NCI-H2081 treated with DMSO at 0.1 percent for 48 hours (cell line): ENCODE measurements at regions not wholly inside any gene's neighbourhood (a gene's known extent, or its start where the extent isn't known, plus 50 kb on each side); places are given as distances from the start of the nearest gene placed in this dataset.

ENCODE experiments used
- DNase-seq: peaks from one replicate; lab custom pipeline; 2025; lab: John Stamatoyannopoulos, UW

DNA sequence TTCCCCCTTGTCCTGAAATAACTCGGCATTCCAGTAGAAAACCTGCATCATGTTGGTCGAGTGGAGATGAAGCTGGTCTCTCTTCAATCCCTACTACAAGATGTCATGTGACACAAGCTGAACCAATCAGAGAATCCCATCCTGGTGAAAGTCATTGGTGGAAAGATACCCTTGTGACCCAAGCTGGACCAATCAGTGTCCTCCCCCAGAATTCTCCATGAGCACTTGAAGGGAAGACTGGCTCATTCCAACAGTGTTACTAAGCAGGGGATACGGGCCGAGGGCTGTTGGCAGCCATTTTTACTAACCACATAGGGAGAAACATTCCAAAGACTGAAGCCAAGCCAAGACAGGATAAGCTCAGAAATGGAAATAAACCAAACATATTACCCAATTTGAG is 298.3 kb downstream of the ICOS start:
- no peak for DNase-seq

DNA sequence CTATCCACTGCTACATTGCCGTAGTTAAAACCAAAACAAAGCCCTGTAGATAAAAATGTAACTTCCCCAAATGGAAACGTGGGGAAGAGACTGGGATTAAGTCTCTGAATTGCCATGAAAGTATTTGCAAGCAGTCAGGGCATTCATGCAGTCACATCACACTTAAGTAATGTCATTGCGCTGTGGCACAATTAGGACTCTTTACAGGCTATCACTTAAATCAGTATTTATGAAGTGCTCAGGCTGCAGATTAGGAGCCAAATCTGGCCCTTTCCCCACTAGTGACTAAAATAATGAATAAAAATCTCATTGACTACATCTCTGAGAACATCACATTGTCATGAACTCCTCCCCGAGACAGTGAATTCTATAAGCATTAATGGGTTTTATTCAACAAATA is 300.9 kb downstream of the ICOS start:
- DNase-seq: no peak

DNA sequence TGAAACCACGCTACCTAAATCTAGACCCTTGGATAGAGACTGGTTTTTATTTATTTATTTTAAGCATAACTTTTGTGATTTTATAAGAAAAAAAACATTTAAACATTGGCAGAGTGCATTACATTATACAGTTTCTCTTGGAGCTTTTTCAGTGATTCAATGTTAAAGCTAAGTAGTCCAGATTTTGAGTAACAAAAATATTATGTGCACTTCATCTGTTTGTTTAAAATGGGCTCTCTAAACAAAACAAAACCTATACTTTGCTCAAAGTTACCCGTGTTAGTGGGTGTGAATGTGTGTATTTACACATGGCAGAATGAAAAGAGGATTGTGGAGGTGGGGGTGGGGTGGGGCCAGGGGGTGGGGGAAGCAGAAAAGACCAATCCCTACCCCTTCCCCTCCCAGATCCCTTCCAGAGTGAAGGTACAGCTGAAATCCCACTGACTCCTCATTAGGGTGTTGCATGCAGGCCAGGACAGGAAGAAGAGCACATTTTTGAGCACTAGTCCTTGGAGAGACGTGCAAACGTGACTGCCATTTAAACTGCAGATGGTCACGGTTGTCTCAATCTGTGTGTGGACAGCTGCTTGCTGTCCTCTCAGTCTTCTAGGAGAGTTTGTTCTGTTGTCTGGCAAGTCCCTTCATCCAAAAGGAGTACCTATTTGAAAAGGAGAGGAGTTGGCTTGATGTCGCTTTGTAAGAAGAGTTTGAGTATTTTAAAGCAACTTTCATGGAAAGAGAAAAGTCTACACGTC is 303.0 kb downstream of the ICOS start:
- DNase-seq: no peak

DNA sequence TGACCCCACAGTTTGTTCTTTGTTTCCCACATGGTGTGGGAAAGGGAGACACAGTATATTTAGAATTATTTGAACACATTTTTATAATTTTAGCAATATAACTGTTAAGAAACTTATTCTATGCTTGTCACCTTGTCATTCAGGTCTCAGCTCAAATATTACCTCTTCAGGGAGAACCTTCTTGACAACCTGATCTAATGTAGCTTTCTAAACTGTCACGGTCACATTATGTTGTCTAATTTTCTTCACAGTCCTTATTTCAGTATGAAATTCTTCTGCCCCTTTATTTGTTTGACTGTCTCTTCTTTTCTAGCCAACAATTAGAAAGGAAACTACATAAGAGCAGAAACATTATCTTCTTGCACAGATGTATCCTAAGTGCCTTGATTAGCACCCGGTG is 304.3 kb upstream of the PARD3B start:
- DNase-seq: no peak

DNA sequence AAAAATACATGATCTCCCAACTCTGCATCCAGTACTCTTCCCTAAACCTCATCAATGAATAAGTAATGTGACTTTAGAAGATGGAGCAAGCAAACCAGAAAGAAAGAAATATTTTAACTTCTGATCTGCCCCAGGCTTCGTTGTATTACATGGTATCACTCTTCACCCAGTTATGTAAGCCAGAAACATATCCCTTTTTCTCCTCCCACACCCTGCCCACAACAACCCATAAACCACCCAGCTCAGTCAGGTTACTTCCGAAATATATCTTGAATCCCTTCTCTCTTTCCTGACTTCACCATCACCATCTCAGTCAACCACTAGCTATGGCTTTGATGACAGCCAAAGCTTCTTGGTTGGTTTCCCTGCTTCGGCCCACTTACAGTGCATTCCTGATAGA is 295.8 kb upstream of the PARD3B start:
- no peak for DNase-seq

DNA sequence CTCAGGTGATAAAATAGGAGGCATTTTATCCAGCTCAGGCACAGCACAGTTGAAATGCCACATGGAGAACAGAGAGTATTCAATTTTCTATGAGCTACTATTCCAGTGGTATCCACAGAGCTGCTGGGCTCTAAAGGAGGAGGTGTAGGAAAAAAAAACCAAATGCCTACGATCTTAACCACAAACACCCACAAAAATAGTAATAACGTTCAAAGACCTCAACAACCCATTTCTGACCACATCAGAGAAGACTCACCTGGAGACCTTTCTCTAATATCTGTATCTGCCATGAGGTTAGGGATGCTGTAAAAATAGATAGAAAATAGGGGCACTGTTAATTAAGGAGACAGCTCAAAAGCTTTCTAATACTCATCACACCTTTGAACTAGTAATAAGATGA is 294.6 kb upstream of the PARD3B start:
- DNase-seq: no peak

DNA sequence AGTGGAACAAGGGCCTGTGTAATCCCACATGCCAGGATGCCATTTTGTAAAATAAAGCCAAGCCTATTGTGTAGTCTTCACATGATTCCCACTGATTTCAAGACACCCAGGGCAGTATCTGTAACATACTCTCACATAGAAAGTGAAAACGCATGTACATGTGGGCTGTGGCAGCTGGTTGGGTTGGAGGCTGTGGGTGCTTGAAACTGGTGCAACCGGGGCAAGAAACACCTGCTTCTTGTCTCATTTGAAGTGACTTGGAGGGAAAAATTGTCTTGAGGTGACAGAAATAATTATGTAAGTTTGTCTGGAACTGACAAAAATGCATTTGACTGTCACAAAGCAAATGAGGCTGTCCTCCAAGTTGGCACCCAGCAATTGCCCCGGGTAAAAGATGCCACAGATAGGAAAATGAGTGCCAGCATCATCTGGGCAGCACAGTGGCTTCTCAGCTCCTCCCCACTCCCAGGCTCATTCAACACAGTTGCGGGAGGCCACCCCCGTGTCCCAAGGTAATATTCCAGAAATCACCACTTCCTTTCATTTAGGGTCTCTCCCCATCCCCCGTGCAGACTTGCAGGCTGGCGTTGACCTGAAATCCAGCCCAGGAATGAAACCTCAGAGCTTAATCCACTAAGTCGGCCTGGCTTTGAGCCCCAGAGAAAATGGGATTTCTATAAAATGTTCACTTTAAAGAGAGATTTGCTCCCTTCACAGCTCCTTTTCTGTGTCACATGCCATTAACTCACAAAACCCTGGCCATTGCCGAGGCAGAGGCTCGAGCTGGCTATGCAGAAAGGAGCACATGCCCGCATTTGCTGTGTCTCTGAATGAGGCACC is 293.9 kb upstream of the PARD3B start:
- DNase-seq: no peak

DNA sequence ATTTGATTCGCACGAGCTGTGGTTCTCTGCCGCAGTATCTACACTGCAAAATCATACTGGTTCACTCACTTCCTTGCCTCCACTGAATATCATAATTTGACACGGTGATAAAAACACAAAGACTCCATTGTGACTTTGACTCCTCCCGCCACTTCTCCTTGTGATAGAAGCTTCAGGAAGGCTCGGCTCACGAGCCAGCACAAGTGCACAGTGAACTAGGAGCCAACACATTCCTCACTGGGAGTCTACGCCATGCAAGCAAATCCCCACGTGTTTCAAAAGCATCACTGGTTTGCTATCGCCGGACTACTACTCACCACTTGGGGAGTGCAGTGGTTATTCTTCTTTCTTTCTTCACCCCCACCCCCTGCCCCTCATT is 293.3 kb upstream of the PARD3B start:
- DNase-seq: no peak

DNA sequence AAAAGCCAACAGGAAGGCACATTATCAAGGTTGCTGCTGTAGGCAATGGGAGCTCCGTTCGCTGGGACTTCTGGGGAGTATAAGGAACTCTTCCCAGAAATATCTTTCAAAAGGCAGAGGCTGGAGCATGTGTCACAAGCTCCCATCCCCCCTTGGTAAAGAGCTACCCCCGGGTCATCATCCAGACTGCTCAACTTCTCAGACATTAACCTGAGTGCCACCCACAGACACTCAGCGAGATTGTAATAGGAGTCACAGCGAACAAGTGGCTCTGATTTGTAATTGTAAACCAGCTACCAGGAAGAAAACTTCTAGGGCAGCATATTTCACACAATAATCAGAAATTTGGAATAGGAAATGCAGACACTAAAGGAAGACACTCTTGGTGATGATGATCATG is 290.2 kb upstream of the PARD3B start:
- no peak for DNase-seq

DNA sequence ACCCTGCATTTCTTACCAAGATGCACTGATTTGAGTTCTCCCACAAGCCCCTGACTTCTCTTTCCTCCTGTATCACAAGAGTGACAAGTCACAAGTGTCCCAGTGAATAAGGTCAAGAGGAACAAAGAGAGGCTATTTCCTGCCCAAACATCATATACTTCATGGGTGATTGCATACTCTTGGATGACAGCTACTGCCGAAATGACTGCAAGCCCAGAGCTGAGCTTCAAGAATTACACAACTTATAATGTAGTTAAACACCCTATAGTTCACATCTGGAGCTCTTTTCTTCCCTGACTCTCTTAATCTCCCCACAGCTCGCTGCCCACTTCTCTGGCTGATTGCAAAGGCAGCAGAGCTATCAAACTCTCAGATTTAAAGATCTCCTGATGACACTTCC is 289.7 kb upstream of the PARD3B start:
- no peak for DNase-seq

DNA sequence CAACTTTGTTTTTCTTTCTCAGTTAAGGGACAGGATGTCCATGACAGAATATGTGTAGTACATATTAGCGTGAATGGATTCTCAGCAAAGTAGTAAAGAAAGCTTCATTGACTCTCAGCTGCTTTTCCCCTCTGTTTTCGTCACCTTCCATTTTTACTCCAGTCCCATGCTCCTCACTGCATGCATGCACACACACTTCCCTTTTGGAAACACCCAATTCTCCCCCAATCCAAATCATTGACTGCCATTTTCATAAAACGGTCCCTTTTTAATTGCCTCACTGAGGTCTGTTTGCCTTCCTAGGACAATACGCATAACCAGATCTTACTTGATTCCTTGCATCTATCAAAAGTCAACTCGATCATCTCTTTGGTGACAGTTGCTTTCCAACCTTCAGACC is 287.5 kb upstream of the PARD3B start:
- no peak for DNase-seq

DNA sequence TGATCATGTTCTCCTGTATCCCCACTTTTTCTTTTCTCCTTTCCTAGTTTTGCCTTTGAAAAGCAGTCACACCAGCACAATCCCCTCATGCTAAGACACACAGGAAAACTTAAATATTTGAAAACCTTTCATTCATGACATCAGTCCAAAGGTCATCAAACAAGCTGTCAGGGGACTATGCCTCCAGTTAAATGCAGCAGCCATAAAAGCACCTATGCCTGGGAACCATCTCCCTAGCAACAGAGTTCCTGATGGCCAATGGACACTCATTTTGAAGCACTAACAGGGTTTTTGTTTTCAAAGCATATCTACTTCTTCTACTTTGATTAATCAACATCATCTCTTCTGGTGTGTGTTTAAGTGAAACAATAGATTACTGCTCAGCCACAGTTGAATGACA is 286.4 kb upstream of the PARD3B start:
- no peak for DNase-seq

DNA sequence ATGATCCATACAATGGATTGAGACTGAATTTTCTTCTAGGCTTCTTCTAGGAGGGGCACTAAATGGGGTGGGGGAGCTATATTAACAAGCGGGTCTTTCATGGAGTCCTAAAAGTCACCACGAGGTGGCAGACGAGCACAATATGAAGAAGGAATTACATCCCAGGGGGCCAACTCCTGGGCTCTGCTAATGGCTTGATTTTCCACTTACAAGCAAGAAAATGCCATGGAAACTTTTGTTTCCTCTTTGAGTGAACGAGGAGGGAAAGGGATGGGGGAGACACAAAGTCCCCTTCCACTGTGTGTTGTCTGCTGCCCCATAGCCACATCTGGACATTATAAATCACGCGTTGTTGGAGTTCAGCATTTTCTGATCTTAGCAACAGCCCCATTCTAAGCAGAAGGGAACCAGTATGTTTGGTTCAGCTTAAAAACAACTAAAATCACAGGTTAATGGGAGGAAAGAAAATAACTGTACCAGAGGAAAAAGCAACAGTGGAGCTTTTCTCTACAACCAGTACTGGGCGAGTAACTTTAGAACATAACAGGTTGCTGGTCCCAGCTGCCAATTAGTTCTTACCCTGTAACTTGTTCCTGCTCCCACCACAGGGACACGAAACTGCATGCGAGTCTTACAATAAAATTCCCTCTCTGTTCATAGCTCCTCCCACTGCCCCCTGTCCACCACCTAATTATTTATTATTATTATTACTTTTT is 285.0 kb upstream of the PARD3B start:
- no peak for DNase-seq

DNA sequence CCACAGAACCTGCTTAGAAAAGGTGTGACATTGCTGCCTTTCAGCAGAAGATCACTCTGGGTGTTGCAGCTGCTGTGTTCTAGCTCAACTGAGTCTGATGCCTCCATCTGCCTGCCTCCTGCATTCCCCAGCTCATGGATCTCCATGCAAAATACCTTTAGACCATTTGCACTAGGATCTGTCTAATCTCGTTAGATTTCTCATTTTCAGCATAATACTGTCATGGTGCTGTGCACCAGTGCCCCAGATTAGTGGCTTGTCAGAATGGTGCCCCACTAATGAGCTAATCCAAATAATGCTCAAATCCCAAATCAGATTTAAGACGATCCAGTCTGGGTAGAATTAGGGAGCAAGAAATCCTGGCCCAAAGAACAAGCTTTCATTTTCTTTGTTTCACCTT is 284.4 kb upstream of the PARD3B start:
- no peak for DNase-seq

DNA sequence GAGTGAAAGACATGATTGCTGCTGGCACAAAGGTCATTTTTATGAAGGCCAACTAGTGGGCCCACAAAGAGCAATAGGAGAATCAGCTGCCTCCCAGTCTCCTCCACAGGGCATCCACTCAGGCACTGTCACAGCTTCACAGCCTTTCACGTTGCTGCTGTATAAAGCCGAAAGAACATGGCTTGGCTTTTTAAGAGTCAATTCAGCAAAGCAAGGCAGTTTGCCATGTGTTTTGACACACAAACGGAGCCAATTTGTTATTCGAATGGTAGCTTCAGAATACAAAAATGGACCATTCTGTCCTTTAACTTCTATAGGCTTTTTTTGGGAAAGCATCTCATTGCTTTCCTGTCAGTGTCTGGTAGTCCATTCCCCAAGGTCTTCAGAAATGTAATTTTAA is 283.4 kb upstream of the PARD3B start:
- no peak for DNase-seq

DNA sequence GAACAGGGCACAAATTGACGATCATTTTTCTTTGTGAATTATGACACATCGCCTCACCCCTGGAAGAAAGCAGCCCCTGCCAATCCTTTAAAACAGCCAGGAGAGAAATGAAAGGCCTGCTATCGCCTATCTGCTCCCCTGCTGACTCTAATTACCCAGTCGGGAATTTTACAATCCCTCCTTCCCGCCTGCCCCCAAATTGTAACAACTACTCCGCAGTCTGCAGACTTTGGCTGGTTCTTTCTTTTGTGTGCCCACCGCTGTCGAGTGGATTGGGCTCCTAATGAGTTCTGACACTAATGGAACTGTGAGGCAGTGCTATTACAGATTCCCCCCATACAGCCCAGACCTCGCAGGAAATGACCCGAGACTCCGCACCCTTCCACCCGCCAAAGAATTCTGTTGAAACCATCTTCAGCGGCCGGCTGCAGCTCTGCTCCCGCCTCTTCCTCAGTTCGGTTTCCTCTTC is 281.2 kb upstream of the PARD3B start:
- DNase-seq: no peak

DNA sequence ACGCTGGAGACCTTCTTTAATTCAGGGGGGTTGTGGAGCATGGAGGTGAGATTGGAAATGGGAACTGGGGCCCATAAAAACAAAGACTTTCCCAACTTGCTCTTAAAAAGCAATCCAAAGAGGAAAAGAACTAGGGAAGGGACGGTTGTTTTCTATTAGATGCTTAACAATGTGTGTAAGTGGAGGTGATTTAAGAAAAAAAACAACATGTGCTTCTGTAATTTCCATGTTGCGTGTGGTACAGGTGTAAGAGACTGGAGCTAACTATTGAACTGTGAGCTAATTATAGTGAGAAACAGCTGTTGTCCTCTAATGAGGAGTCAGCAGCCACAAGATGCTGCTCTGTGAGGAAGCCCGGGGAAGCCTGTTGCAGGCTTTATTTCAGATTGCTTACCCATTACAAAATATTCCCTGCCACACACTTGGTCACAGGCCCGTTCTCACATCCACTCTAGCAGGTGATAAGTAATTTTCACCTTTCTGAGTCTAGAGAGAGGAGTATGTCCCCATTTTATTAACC is 280.6 kb upstream of the PARD3B start:
- no peak for DNase-seq

DNA sequence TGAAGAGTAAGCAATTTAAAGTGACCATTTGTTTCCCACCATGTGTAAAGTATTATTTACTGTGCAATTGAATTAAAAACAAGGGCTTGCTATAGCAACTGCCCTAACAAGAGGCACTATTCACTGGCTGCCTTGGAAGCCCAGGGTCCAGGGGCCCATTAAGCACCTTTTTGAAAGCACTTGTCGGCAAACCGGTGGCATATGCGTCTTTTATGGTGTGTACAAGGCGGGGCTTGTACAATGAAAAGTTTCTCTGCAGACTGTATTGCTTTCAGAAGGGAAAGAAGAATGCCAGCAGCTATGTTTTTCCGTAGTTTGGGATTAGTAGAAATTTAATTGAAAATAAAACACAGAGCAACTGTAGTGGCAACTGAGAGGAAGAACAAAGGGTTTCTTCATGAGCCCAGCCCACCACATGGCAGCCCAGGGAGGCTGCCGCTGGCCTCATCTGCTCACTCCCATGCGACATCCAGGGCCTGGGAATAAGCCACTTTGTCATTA is 279.5 kb upstream of the PARD3B start:
- DNase-seq: peak; percentile 38

DNA sequence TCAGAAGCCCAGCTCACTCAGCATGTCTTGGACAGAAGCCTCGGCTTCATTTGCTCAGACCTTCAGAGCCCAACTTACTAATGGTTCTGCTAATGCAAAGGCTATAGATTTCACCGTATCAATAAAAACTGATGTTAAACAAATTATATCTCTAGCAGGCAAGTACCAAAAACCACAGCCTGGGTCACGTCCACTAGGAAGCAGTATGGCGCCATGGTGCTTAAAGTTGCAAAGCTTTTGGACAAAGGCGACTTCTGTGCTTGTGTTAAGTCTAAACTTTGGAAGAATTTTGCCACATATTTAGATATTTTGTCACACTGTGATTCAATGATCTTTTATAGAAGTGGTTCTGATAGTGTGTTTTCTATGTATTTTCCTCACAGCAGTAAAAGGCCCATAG is 276.8 kb upstream of the PARD3B start:
- DNase-seq: no peak

DNA sequence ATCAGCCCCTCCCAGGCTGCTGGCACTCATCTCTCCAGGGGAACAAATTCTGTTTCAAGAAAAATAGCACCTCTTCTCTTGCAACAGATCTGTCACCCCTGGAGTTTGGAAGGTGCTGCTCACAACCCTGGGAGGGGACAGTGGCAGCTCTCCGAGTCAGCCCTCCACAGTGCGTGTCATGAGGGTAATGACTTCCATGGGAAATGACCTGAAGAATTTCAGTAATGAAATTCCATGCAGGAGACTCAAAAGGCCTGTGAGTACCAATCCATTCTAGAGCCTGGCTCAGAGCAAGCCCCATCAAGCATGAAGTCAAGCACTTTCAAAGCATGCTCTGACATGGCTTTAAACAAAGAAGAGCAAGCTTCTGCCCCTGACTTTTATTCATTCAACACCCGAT is 276.3 kb upstream of the PARD3B start:
- DNase-seq: no peak

DNA sequence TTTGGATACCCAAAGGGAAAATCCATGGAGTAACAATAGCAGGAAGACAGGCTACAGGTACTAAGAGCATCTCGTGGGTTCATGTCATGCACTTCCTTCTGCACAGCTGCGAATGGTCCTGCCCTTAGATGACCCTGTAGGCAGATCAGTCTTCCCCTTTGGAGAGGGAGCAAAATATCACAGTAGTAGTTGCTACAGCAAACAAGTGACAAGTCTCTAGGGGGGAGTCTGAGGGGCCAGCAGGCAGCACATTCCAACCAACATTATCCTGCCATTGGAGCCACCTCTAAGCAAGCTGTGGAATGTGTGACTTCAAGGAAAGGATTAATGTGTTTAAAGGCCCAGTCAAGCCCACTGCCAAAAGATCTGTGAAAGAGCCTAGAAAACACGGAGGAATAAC is 273.2 kb upstream of the PARD3B start:
- no peak for DNase-seq

DNA sequence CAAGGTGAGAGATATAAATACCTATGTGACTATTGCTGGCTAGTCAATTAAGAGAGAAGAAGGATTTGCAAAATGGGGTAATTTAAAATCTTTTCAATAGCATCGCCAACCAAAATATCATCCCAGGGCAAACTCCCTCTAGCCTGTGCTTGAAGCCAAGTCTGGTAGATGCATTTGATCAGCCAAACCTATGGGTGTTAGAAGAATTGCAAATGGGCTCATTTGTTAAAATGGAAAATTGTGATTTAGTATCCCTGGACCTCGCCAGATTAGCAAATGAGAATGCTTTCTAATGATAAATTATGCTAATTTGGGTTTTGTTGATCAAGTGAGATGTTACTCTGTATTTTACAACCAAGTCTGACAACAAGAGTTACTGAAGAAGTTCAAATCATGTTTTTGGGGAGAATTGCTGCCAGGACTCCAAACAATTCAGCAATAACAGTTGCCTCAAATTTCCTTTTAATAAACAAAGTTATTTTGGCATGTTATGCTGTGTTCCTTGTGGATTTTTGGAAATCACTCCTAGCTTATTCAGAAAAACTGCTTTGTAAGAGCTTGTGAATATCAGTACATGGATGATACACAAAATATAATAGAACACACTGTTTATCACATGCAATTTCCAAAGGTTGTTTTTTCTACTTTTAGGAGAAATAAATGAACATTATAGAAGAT is 272.5 kb upstream of the PARD3B start:
- DNase-seq: no peak
